GM21515 (cell line): ENCODE measurements at regions not wholly inside any gene's neighbourhood (a gene's known extent, or its start where the extent isn't known, plus 50 kb on each side); places are given as distances from the start of the nearest gene placed in this dataset.

Experiments used
- ATAC-seq: cut with Tn5 transposase; IDR thresholded peaks from one replicate; pipeline ENCODE4 v1.9.1; 2021; ENCODE audit not compliant: unreplicated experiment

DNA sequence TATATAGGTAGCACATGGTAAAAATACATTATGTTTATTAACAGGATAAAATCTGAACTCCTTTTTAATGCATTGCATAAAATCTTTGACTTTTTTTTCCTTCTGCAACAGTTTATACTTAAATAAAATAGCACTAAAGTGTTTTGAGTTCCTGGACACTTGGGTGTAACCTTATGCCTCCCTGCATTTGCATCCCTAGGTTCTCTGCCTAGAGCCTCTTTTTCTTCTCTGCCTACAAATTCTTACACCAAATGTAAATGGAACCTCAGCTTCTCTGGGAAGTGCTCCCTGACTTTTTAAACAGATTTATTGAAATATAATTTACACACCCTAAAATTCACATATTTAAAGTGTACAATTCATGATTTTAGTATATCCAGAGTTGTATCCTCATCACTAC is 1017.6 kb downstream of the CNTNAP5 start:
- ATAC-seq = no peak

DNA sequence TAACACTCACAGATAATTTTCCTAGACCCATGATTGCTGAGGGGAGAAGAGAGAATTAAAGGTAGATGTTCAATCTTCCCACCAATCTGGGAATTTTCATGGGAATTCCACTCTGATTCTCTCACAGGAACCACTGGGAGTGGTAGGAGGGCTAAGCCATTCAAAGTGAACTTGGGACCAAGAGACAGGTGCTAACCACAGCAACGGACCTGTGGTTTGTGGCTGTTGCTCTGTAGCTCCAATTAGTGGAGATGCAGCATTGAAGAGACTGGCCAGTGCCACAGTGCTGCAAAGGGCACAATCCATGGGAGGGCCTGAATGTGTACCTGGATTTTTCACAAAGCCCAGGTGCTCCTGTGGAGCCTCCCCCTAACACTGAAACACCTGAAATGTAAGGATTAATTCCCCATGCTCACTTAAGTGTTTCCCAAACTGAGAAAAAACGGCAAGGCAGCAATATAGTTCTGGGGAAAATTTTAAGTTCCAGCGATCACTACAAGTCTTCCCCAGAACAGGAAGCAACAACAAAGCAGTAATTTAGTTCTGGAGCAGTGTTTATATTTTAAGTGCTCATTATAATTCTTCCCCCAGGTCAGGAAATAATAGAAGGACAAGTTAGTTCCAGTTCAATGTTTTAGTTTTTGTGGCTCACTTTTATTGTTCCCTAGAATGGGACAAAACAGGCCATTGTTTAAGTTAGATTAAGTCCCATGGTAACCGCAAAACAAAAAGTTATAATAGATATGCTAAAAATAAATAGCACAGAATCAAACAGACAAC is 1045.8 kb downstream of the CNTNAP5 start:
- no peak for ATAC-seq

- ATAC-seq = no peak
Observed at GRCh38 chr2:125073440-125073839, 1048.4 kb downstream of the CNTNAP5 start.

GRCh38 chr2:125085904-125086303 is 1060.8 kb downstream of the CNTNAP5 start:
- ATAC-seq = no peak

- no peak for ATAC-seq
Observed at GRCh38 chr2:125086313-125087184, 1061.5 kb downstream of the CNTNAP5 start.

- ATAC-seq = no peak
Observed at GRCh38 chr2:125092276-125093009, 1067.4 kb downstream of the CNTNAP5 start.

DNA sequence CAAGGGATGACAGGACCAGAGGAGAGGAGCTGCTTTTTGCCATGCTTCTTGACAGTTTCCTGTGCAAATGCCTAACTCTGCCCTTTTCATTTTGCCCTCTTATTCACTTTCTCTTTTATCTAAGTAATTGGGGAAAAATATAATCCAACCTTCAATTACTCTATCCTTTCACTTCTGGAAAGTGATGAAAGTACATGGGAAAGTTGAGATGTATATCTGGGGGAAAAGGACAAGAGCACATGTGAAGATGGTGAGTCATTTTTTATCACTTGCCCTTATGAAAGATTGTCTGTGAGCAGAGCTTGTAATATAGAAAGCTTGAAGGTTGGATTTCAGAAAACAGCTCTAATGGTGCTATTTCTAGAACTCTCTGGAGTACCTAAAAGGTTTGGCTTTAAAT is 1070.7 kb downstream of the CNTNAP5 start:
- no peak for ATAC-seq

GRCh38 chr2:125106710-125107109 is 1081.6 kb downstream of the CNTNAP5 start:
- ATAC-seq = no peak

DNA sequence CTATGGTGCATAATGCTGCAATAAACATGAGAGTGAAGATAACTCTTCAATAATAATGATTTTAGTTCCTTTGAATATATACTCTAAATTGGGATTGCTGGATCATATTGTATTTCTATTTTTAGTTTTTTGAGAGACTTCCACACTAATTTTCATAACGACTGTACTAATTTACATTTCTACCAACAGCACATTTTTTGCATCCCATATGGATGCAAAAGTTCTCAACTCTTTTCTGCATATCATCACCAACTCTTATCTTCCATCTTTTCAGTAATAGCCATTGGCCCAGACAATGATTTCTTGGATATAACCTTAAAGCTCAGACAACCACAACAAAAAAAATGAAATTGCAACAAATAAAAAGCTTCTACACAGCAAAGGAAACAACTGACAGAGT is 1082.4 kb downstream of the CNTNAP5 start:
- no peak for ATAC-seq

DNA sequence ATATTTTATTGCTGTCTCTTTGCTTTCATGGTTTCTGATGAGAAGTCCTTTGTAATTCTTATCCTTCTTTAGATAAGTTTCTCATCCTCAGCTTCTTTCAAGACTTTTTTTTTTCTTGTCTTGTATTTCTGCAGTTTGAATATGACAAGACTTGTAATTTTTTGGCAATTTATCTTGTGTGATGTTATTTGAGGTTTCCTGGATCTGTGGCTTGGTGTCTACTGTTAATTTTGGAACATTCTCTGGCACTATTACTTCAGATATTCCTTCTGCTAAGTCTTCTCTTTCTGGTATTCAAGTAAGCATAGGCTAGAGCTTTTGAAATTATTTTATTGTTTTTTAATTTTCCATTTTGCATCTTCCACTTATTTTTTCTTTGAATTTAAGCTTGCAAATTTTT is 1083.2 kb downstream of the CNTNAP5 start:
- no peak for ATAC-seq

- ATAC-seq = no peak
Observed at GRCh38 chr2:125125902-125126301, 1100.8 kb downstream of the CNTNAP5 start.

DNA sequence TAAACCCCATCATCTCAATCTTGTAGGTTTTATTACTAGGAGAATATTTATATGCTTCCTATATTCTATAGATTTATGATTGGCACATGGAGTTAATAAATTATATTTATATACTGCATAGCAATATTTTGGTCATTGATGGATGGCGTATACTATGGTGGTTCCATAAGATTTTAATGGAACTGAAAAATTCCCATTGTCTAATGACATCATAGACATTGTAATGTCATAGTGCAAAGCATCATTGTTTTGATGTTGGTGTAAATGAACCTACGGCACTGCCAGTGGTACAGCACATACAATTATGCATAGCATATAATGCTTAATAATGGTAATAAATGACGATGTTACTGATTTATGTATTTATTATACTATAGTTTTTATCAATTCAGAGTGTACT is 1135.9 kb downstream of the CNTNAP5 start:
- ATAC-seq = no peak

DNA sequence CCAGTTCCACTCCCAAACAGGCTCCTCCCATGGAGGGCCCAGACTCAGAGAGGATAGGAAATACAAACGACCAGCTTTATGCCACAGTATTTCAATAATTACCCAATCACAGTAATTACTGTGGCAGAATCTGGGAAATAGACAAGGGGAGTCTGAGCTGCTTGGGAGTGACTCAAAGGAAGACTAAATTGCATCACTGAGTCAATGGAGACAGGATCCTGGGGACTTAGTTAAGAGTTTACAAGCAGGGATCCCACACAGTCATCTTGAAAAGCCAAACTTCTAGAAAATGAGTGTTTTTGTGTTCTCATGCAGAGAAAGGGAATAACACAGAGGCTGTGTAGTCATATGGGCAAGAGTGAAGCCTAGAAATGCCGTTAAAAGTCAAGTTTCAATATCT is 1142.1 kb downstream of the CNTNAP5 start:
- ATAC-seq = no peak

DNA sequence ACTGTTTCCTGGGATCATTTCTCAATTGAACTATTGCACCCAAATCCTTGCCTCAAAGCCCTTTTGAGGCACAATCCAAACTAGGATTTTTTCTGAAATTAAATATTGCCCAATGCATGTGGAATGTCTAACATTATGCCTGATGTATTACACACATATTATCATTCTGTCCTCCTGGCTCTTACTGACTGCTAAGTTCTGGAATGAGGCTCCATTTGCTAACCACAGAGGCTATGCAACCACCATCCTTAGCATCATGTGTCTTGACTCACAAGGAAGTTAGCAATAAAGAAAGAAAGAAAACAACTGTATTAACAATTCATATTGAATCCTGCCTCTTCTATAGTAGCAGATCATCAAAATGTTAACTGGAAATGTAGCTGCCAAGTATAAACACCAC is 1142.7 kb downstream of the CNTNAP5 start:
- ATAC-seq = no peak

DNA sequence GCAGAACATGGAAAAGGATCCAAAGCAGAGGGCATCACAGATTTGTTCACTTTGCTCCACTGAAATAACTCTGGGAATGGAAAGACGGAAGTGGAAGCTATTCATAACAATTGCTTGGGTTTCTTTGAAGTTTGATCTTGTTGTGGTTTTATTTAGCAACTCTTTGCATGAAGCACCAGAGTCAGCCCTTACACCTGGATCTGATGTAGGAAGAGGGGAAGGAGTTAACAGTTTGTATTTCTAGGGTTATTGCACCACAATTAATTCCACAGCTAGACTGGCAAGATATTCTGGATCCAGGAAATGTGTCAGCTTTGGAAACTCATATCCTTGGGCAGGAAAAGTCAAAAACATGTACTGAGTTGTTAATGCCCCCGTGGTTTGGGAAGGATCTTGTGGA is 1143.4 kb downstream of the CNTNAP5 start:
- no peak for ATAC-seq

DNA sequence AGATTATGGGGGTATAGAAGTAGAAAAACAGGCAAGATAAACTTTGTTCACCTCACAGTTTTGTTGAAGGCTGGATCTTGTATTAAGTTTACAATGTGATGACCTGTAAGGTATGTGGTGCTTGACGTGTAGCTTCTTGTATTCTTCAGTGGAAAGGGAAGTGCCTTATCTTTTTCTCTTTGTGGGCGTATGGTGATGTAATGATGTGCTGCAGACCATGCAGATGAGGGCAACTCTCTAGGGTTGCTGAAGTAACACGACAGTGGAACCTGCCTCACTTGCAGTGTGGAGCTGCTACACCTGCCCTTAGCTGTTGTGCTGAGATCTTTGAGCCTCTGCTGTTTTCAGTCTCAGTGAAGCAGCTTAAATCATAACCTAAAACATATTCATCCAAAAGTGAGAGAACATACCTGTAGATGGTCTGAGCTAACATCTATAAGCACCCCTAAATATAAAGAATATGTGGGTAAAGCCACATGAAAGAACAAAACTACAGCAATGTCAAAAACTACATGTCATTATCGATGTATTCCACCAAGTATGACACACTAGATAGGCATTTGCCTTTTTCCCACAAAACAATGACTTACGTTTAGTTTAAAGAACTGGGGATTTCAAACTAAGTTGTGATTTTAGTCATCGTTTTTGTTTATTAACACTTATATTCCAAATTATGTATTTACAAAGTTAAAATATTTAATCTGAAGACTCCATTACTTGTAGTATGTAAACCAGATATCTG is 1144.1 kb downstream of the CNTNAP5 start:
- ATAC-seq = no peak

GRCh38 chr2:125169764-125170146 is 1144.7 kb downstream of the CNTNAP5 start:
- ATAC-seq = no peak

DNA sequence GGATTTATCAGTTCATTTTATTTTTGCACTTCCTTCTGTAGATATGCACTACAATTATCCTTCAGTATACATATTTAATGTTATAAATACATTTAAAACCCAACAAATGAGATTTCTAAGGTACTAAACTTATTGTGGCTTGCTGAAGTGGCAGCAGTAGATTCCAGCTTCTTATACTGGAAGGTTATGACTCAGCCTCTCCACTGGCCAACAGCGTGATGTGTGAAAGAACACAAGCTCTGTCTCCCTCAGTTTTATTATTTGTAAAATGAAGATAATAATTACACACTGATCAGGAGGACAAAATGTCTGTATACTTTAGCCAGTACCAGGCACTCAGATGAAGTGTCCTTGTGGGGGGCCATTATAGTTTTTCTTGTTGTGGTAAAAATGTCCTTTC is 1147.1 kb downstream of the CNTNAP5 start:
- no peak for ATAC-seq

DNA sequence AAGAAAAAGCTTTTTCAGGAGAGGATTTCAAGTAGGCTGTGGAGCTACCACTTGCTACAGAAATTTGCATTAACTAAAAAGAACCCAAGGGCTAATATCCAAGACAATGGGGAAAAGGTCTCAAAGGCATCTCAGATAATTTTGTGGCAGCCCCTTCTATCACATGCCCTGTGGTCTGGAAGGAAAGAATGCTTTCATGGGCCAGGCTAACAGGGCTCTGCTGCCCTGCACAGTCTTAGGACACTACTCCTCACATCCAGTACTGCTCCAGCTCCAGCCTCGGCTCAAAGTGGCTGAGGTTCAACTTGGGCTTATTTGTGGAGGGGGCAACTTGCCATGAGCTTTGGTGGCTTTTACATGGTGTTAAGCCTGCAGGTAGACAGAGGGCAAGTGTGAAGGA is 1150.3 kb downstream of the CNTNAP5 start:
- ATAC-seq = no peak

DNA sequence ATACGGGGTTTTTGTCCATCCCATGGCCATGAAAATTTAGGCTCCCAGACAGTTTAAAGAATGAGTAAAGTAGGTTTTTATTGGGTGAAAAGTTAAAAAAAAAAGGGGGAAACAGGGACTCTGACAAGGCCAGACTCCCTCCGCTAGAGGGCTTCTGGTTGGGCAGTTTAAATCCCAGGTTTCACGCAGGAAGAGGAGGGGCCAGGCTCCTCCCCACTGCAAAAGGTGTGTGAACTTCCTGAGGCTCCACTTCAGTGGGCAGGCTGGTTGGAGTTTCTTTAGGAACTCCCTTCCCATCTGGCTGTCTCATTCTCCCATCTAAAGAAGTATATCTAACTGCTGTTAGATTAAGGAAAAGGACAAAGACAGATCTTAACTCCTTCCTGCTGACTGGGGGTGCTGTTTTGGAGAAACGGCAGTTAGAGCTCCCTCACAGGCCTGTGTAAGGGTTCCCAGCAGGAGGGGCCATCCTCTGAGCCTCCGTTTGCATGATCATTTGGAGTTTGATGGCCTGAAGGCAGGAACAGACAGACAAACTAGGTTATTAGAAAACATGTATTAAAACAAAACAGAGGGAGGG is 1160.7 kb downstream of the CNTNAP5 start:
- ATAC-seq = no peak

- no peak for ATAC-seq
Observed at GRCh38 chr2:125207431-125207830, 1182.3 kb downstream of the CNTNAP5 start.
